HUES48 (cell line): ENCODE measurements at regions not wholly inside any gene's neighbourhood (a gene's known extent, or its start where the extent isn't known, plus 50 kb on each side); places are given as distances from the start of the nearest gene placed in this dataset.

ENCODE experiments used
- H3K27ac ChIP-seq: one replicate; pipeline ENCODE4 v1.7.0; 2013; ENCODE audit warnings: low read depth, low read length, inconsistent platforms
- H3K27me3 ChIP-seq: 2 replicates; pipeline ENCODE4 v1.6.1; 2013; ENCODE audit warnings: mild to moderate bottlenecking, low read length; ENCODE audit not compliant: control insufficient read depth, insufficient read depth
- H3K36me3 ChIP-seq: 2 replicates; pipeline ENCODE4 v1.6.1; 2013; ENCODE audit warnings: low read length; ENCODE audit not compliant: control insufficient read depth, insufficient read depth
- H3K4me1 ChIP-seq: 2 replicates; pipeline ENCODE4 v1.6.1; 2013; ENCODE audit warnings: mild to moderate bottlenecking, low read length; ENCODE audit not compliant: control insufficient read depth, insufficient read depth
- H3K4me3 ChIP-seq: 2 replicates; pipeline ENCODE4 v1.5.1; 2013; ENCODE audit warnings: mild to moderate bottlenecking, low read depth, low read length
- H3K9ac ChIP-seq: 2 replicates; pipeline ENCODE4 v1.6.1; 2013; ENCODE audit warnings: mild to moderate bottlenecking, low read depth, low read length, moderate library complexity
- H3K9me3 ChIP-seq: 2 replicates; pipeline ENCODE4 v1.6.1; 2013; ENCODE audit warnings: low read length; ENCODE audit not compliant: control insufficient read depth, insufficient read depth

- no peaks in the 10 kb centered on the region for H3K36me3 ChIP-seq
- no peak overlapping the region for H3K4me3 ChIP-seq
- no peaks in the 10 kb centered on the region for H3K9me3 ChIP-seq
- no peak overlapping the region for H3K9ac ChIP-seq
- H3K27me3 ChIP-seq, result no peaks in the 10 kb centered on the region
- no peak overlapping the region for H3K27ac ChIP-seq
- 0 out of 2 replicates have a peak, but pooled peaks cover 1% of the 10 kb centered on the region for H3K4me1 ChIP-seq
These were observed 372.3 kb downstream of the TTLL7 start for GRCh38 chr1:83626603-83627002.

GRCh38 chr1:83625646-83626045, 373.3 kb downstream of the TTLL7 start:
- H3K4me3 ChIP-seq, result no peak overlapping the region

GRCh38 chr1:83620016-83620415, 378.9 kb downstream of the TTLL7 start:
- no peaks in the 10 kb centered on the region for H3K27me3 ChIP-seq
- H3K9ac ChIP-seq, result no peak overlapping the region
- no peaks in the 10 kb centered on the region for H3K9me3 ChIP-seq
- no peak overlapping the region for H3K27ac ChIP-seq
- peaks cover 41% of the 10 kb centered on the region for H3K4me1 ChIP-seq
- no peak overlapping the region for H3K4me3 ChIP-seq
- no peaks in the 10 kb centered on the region for H3K36me3 ChIP-seq

More at GRCh38 chr1:83625646-83626045, 373.3 kb downstream of the TTLL7 start:
- Histone ChIP-seq H3K27ac (no peak overlapping the region), H3K9me3 (no peaks in the 10 kb centered on the region), H3K4me1 (no peaks in the 10 kb centered on the region), H3K36me3 (no peaks in the 10 kb centered on the region), H3K9ac (no peak overlapping the region), H3K27me3 (no peaks in the 10 kb centered on the region)

- H3K27ac ChIP-seq, result no peak overlapping the region
- no peaks in the 10 kb centered on the region for H3K27me3 ChIP-seq
- H3K9ac ChIP-seq, result no peak overlapping the region
- H3K9me3 ChIP-seq, result no peaks in the 10 kb centered on the region
- no peaks in the 10 kb centered on the region for H3K36me3 ChIP-seq
- no peak overlapping the region for H3K4me3 ChIP-seq
- H3K4me1 ChIP-seq, result peaks cover 41% of the 10 kb centered on the region
These were observed 379.6 kb downstream of the TTLL7 start for GRCh38 chr1:83619170-83619896.

- H3K9ac ChIP-seq, result 0 out of 2 replicates have a peak overlapping the region, but pooled peaks have one; percentile 3
- no peaks in the 10 kb centered on the region for H3K36me3 ChIP-seq
- no peak overlapping the region for H3K27ac ChIP-seq
- H3K9me3 ChIP-seq, result no peaks in the 10 kb centered on the region
- peaks cover 41% of the 10 kb centered on the region for H3K4me1 ChIP-seq
- H3K4me3 ChIP-seq, result no peak overlapping the region
- H3K27me3 ChIP-seq, result no peaks in the 10 kb centered on the region
These were observed 381.0 kb downstream of the TTLL7 start for GRCh38 chr1:83617883-83618282.

GRCh38 chr1:83615370-83615769, 383.6 kb downstream of the TTLL7 start:
- H3K9me3 ChIP-seq, result no peaks in the 10 kb centered on the region

GRCh38 chr1:83606416-83606955, 392.4 kb downstream of the TTLL7 start:
- no peaks in the 10 kb centered on the region for H3K4me1 ChIP-seq
- no peak overlapping the region for H3K4me3 ChIP-seq
- no peaks in the 10 kb centered on the region for H3K36me3 ChIP-seq
- H3K27ac ChIP-seq, result no peak overlapping the region
- no peaks in the 10 kb centered on the region for H3K9me3 ChIP-seq
- no peak overlapping the region for H3K9ac ChIP-seq
- no peaks in the 10 kb centered on the region for H3K27me3 ChIP-seq

More at GRCh38 chr1:83615370-83615769, 383.6 kb downstream of the TTLL7 start:
- Histone ChIP-seq H3K9ac (no peak overlapping the region), H3K27me3 (no peaks in the 10 kb centered on the region), H3K36me3 (no peaks in the 10 kb centered on the region), H3K4me1 (peaks cover 41% of the 10 kb centered on the region), H3K27ac (peak overlapping the region; percentile 15), H3K4me3 (no peak overlapping the region)

- Histone ChIP-seq H3K27me3 (no peaks in the 10 kb centered on the region), H3K9ac (no peak overlapping the region), H3K4me3 (no peak overlapping the region), H3K36me3 (no peaks in the 10 kb centered on the region), H3K9me3 (peaks cover 19% of the 10 kb centered on the region), H3K4me1 (peaks cover 23% of the 10 kb centered on the region), H3K27ac (no peak overlapping the region)
These were observed 402.6 kb downstream of the TTLL7 start for GRCh38 chr1:83596331-83596730.

- Histone ChIP-seq H3K36me3 (no peaks in the 10 kb centered on the region), H3K27me3 (no peaks in the 10 kb centered on the region), H3K9ac (no peak overlapping the region), H3K4me1 (peaks cover 23% of the 10 kb centered on the region), H3K4me3 (no peak overlapping the region), H3K27ac (no peak overlapping the region), H3K9me3 (no peaks in the 10 kb centered on the region)
These were observed 405.9 kb downstream of the TTLL7 start for GRCh38 chr1:83593073-83593472.

- Histone ChIP-seq H3K4me3 (no peak overlapping the region), H3K27me3 (no peaks in the 10 kb centered on the region), H3K9ac (no peak overlapping the region), H3K27ac (no peak overlapping the region), H3K36me3 (no peaks in the 10 kb centered on the region), H3K9me3 (no peaks in the 10 kb centered on the region), H3K4me1 (peaks cover 15% of the 10 kb centered on the region; the same call in 1 of the 2 replicates)
These were observed 410.8 kb downstream of the TTLL7 start for GRCh38 chr1:83588140-83588539.

GRCh38 chr1:83583351-83584014, 415.4 kb downstream of the TTLL7 start:
- Histone ChIP-seq H3K27ac (no peak overlapping the region), H3K9ac (no peak overlapping the region), H3K4me1 (no peaks in the 10 kb centered on the region), H3K36me3 (no peaks in the 10 kb centered on the region), H3K4me3 (no peak overlapping the region), H3K27me3 (no peaks in the 10 kb centered on the region), H3K9me3 (peaks cover 18% of the 10 kb centered on the region)
